ENCODE measurements at regions not wholly inside any gene's neighbourhood (a gene's known extent, or its start where the extent isn't known, plus 50 kb on each side); places are given as distances from the start of the nearest gene placed in this dataset.

GRCh38 chr7:41098402-41098801 is 604.5 kb downstream of the INHBA start:
- TF ChIP-seq, protein P1, sequence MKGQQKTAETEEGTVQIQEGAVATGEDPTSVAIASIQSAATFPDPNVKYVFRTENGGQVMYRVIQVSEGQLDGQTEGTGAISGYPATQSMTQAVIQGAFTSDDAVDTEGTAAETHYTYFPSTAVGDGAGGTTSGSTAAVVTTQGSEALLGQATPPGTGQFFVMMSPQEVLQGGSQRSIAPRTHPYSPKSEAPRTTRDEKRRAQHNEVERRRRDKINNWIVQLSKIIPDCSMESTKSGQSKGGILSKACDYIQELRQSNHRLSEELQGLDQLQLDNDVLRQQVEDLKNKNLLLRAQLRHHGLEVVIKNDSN (IDR thresholded peaks at IDR 0.05; ENCODE audit: borderline replicate concordance, low read depth) = no peak
- TF ChIP-seq POLR2AphosphoS5 (IDR thresholded peaks at IDR 0.05; ENCODE audit: low read depth, low read length) (no peak), RXRA (IDR thresholded peaks at IDR 0.05; ENCODE audit: borderline replicate concordance, low read depth) (no peak), RFX5 (IDR thresholded peaks at IDR 0.05; ENCODE audit: low read length) (no peak), FOSL2 (IDR thresholded peaks at IDR 0.05; ENCODE audit: borderline replicate concordance, low read depth) (no peak), TCF12 (IDR thresholded peaks at IDR 0.05) (no peak), MXI1 (IDR thresholded peaks at IDR 0.05; ENCODE audit: low read depth, low read length) (no peak), NFIC (IDR thresholded peaks at IDR 0.05; ENCODE audit: borderline replicate concordance) (no peak)
- TF ChIP-seq, protein P2, sequence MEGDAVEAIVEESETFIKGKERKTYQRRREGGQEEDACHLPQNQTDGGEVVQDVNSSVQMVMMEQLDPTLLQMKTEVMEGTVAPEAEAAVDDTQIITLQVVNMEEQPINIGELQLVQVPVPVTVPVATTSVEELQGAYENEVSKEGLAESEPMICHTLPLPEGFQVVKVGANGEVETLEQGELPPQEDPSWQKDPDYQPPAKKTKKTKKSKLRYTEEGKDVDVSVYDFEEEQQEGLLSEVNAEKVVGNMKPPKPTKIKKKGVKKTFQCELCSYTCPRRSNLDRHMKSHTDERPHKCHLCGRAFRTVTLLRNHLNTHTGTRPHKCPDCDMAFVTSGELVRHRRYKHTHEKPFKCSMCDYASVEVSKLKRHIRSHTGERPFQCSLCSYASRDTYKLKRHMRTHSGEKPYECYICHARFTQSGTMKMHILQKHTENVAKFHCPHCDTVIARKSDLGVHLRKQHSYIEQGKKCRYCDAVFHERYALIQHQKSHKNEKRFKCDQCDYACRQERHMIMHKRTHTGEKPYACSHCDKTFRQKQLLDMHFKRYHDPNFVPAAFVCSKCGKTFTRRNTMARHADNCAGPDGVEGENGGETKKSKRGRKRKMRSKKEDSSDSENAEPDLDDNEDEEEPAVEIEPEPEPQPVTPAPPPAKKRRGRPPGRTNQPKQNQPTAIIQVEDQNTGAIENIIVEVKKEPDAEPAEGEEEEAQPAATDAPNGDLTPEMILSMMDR (IDR thresholded peaks at IDR 0.05) = no peak

Measured in SK-N-SH (cell line).